ENCODE measurements at regions not wholly inside any gene's neighbourhood (a gene's known extent, or its start where the extent isn't known, plus 50 kb on each side); places are given as distances from the start of the nearest gene placed in this dataset.

- no peak overlapping the region for H4K91ac ChIP-seq (ENCODE audit: low read length)
- no CpG with 5 or more reads among the region's 2 CpGs for WGBS
- no peak overlapping the region for H2BK12ac ChIP-seq (ENCODE audit: low read length in 2 of 2)
- no peaks in the 10 kb centered on the region for H3K4me1 ChIP-seq (ENCODE audit: control insufficient read depth, insufficient read depth, low read depth, low read length)
- H2BK15ac ChIP-seq (ENCODE audit: low read depth, poor library complexity, severe bottlenecking): no peak overlapping the region
- H4K8ac ChIP-seq (ENCODE audit: low read length): no peak overlapping the region
- no peaks in the 10 kb centered on the region for H3K9me3 ChIP-seq (ENCODE audit: control insufficient read depth, low read length)
- no peak overlapping the region for H3K18ac ChIP-seq (ENCODE audit: low read depth in 1 of 2, low read length in 2 of 2)
- no peak overlapping the region for H3K14ac ChIP-seq (ENCODE audit: low read length in 2 of 2)
- no peak overlapping the region for H3K4me3 ChIP-seq (ENCODE audit: insufficient read depth in 1 of 2, low read depth in 1 of 2, low read length in 2 of 2)
- H2BK5ac ChIP-seq (ENCODE audit: low read depth, low read length, poor library complexity, severe bottlenecking): no peak overlapping the region
- no peaks in the 10 kb centered on the region for H3K79me1 ChIP-seq (replicated peaks; ENCODE audit: low read length, poor library complexity, severe bottlenecking)
- no peak overlapping the region for H3K27ac ChIP-seq (ENCODE audit: low read length, poor library complexity, severe bottlenecking)
- no peak overlapping the region for H2AFZ ChIP-seq (ENCODE audit: low read depth, low read length)
- no peak overlapping the region for H2BK120ac ChIP-seq (ENCODE audit: low read depth, low read length)
- H3K23ac ChIP-seq (ENCODE audit: low read length in 2 of 2): no peak overlapping the region
- no peak overlapping the region for H2AK5ac ChIP-seq (ENCODE audit: low read length, severe bottlenecking)
- DNase-seq: no peak
- H3K36me3 ChIP-seq (ENCODE audit: control insufficient read depth in 1 of 2, insufficient read depth in 2 of 2, low read depth in 1 of 2, low read length in 2 of 2): no peaks in the 10 kb centered on the region
- H3K9ac ChIP-seq (ENCODE audit: low read length): no peak overlapping the region
- H3K4ac ChIP-seq (ENCODE audit: low read depth in 1 of 2, low read length in 2 of 2): no peak overlapping the region
- no peak overlapping the region for H3K4me2 ChIP-seq (ENCODE audit: low read length, poor library complexity, severe bottlenecking)
- no peaks in the 10 kb centered on the region for H3K27me3 ChIP-seq (ENCODE audit: control insufficient read depth in 1 of 2, insufficient read depth in 1 of 2, low read length in 2 of 2)
Measured at GRCh38 chr1:222004784-222005183, 262.9 kb upstream of the DUSP10 start.

- no peak overlapping the region for H3K23ac ChIP-seq (ENCODE audit: low read length in 2 of 2)
- H3K9ac ChIP-seq (ENCODE audit: low read length): no peak overlapping the region
- no peak overlapping the region for H2BK12ac ChIP-seq (ENCODE audit: low read length in 2 of 2)
- no peak overlapping the region for H3K4ac ChIP-seq (ENCODE audit: low read depth in 1 of 2, low read length in 2 of 2)
- WGBS: no CpG with 5 or more reads among the region's 3 CpGs
- H3K4me3 ChIP-seq (ENCODE audit: insufficient read depth in 1 of 2, low read depth in 1 of 2, low read length in 2 of 2): no peak overlapping the region
- no peak overlapping the region for H3K27ac ChIP-seq (ENCODE audit: low read length, poor library complexity, severe bottlenecking)
- H3K79me1 ChIP-seq (replicated peaks; ENCODE audit: low read length, poor library complexity, severe bottlenecking): no peaks in the 10 kb centered on the region
- H4K8ac ChIP-seq (ENCODE audit: low read length): no peak overlapping the region
- no peak overlapping the region for H2BK15ac ChIP-seq (ENCODE audit: low read depth, poor library complexity, severe bottlenecking)
- no peaks in the 10 kb centered on the region for H3K4me1 ChIP-seq (ENCODE audit: control insufficient read depth, insufficient read depth, low read depth, low read length)
- no peak overlapping the region for H2BK5ac ChIP-seq (ENCODE audit: low read depth, low read length, poor library complexity, severe bottlenecking)
- H3K14ac ChIP-seq (ENCODE audit: low read length in 2 of 2): no peak overlapping the region
- H3K27me3 ChIP-seq (ENCODE audit: control insufficient read depth in 1 of 2, insufficient read depth in 1 of 2, low read length in 2 of 2): no peaks in the 10 kb centered on the region
- no peak overlapping the region for H2AK5ac ChIP-seq (ENCODE audit: low read length, severe bottlenecking)
- H3K36me3 ChIP-seq (ENCODE audit: control insufficient read depth in 1 of 2, insufficient read depth in 2 of 2, low read depth in 1 of 2, low read length in 2 of 2): no peaks in the 10 kb centered on the region
- no peak overlapping the region for H2BK120ac ChIP-seq (ENCODE audit: low read depth, low read length)
- H3K9me3 ChIP-seq (ENCODE audit: control insufficient read depth, low read length): no peaks in the 10 kb centered on the region
- H2AFZ ChIP-seq (ENCODE audit: low read depth, low read length): no peak overlapping the region
- no peak overlapping the region for H4K91ac ChIP-seq (ENCODE audit: low read length)
- H3K18ac ChIP-seq (ENCODE audit: low read depth in 1 of 2, low read length in 2 of 2): no peak overlapping the region
- DNase-seq: no peak
- H3K4me2 ChIP-seq (ENCODE audit: low read length, poor library complexity, severe bottlenecking): no peak overlapping the region
Measured at GRCh38 chr1:222004034-222004433, 262.1 kb upstream of the DUSP10 start.

DNA sequence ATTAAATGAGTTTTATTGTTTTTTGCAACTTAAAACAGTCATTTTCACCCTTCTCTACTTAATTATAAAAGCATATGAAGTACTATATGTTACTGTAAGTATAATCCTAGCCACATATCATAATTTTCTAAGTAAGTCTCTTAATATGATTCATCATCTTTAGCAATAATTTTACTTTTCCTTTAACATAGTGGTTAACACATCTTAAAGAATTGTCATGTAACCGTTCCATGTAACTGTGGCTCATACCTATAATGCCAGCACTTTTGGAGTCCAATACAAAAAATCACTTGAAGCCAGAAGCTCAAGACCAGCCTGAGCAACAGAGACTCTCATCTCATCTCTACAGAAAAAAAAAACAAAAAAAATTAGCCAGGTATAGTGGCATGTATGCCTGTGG is 260.6 kb upstream of the DUSP10 start:
- Histone ChIP-seq H2BK12ac (ENCODE audit: low read length in 2 of 2) (no peak overlapping the region), H3K23ac (ENCODE audit: low read length in 2 of 2) (no peak overlapping the region), H3K4me3 (ENCODE audit: insufficient read depth in 1 of 2, low read depth in 1 of 2, low read length in 2 of 2) (no peak overlapping the region), H3K9ac (ENCODE audit: low read length) (no peak overlapping the region), H2AFZ (ENCODE audit: low read depth, low read length) (no peak overlapping the region), H3K4me1 (ENCODE audit: control insufficient read depth, insufficient read depth, low read depth, low read length) (no peaks in the 10 kb centered on the region), H3K36me3 (ENCODE audit: control insufficient read depth in 1 of 2, insufficient read depth in 2 of 2, low read depth in 1 of 2, low read length in 2 of 2) (no peaks in the 10 kb centered on the region), H4K8ac (ENCODE audit: low read length) (no peak overlapping the region), H3K79me1 (replicated peaks; ENCODE audit: low read length, poor library complexity, severe bottlenecking) (no peaks in the 10 kb centered on the region), H2AK5ac (ENCODE audit: low read length, severe bottlenecking) (no peak overlapping the region), H3K4me2 (ENCODE audit: low read length, poor library complexity, severe bottlenecking) (no peak overlapping the region), H3K14ac (ENCODE audit: low read length in 2 of 2) (no peak overlapping the region), H4K91ac (ENCODE audit: low read length) (no peak overlapping the region), H2BK5ac (ENCODE audit: low read depth, low read length, poor library complexity, severe bottlenecking) (no peak overlapping the region), H3K27ac (ENCODE audit: low read length, poor library complexity, severe bottlenecking) (no peak overlapping the region), H3K18ac (ENCODE audit: low read depth in 1 of 2, low read length in 2 of 2) (no peak overlapping the region), H3K4ac (ENCODE audit: low read depth in 1 of 2, low read length in 2 of 2) (no peak overlapping the region), H3K9me3 (ENCODE audit: control insufficient read depth, low read length) (no peaks in the 10 kb centered on the region), H2BK120ac (ENCODE audit: low read depth, low read length) (no peak overlapping the region), H2BK15ac (ENCODE audit: low read depth, poor library complexity, severe bottlenecking) (no peak overlapping the region), H3K27me3 (ENCODE audit: control insufficient read depth in 1 of 2, insufficient read depth in 1 of 2, low read length in 2 of 2) (no peaks in the 10 kb centered on the region)
- no peak for DNase-seq
- 100% methylated on average over 1 of the region's 1 CpG for WGBS

DNA sequence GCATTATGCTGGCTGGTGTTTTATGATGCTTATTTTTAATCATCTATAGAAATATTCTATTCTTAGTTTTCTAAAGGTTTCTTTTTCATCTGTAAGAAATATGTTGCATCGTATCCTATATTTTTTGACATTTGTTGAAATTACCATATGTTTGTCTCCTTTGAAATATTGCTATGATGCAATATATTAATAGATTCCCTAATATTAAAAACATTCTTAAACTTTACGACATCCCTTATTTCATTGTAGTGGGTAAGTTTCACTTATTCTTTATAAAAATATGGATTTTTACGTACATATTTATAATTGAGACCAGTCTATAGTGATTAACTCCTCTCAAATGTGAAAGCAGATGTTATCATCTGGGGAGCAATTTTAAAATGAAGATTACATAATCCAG is 258.2 kb upstream of the DUSP10 start:
- H3K4me3 ChIP-seq (ENCODE audit: insufficient read depth in 1 of 2, low read depth in 1 of 2, low read length in 2 of 2): no peak overlapping the region
- no CpG with 5 or more reads among the region's 3 CpGs for WGBS

More for the DNA sequence above, 258.2 kb upstream of the DUSP10 start:
- Histone ChIP-seq H2AFZ (ENCODE audit: low read depth, low read length) (no peak overlapping the region), H4K8ac (ENCODE audit: low read length) (no peak overlapping the region), H3K23ac (ENCODE audit: low read length in 2 of 2) (no peak overlapping the region), H4K91ac (ENCODE audit: low read length) (no peak overlapping the region), H3K9me3 (ENCODE audit: control insufficient read depth, low read length) (no peaks in the 10 kb centered on the region), H3K36me3 (ENCODE audit: control insufficient read depth in 1 of 2, insufficient read depth in 2 of 2, low read depth in 1 of 2, low read length in 2 of 2) (no peaks in the 10 kb centered on the region), H3K9ac (ENCODE audit: low read length) (no peak overlapping the region), H3K4me2 (ENCODE audit: low read length, poor library complexity, severe bottlenecking) (no peak overlapping the region), H3K4ac (ENCODE audit: low read depth in 1 of 2, low read length in 2 of 2) (no peak overlapping the region), H3K14ac (ENCODE audit: low read length in 2 of 2) (no peak overlapping the region), H2AK5ac (ENCODE audit: low read length, severe bottlenecking) (no peak overlapping the region), H3K18ac (ENCODE audit: low read depth in 1 of 2, low read length in 2 of 2) (no peak overlapping the region), H3K79me1 (replicated peaks; ENCODE audit: low read length, poor library complexity, severe bottlenecking) (no peaks in the 10 kb centered on the region), H3K4me1 (ENCODE audit: control insufficient read depth, insufficient read depth, low read depth, low read length) (no peaks in the 10 kb centered on the region), H2BK15ac (ENCODE audit: low read depth, poor library complexity, severe bottlenecking) (no peak overlapping the region), H2BK120ac (ENCODE audit: low read depth, low read length) (no peak overlapping the region), H3K27me3 (ENCODE audit: control insufficient read depth in 1 of 2, insufficient read depth in 1 of 2, low read length in 2 of 2) (no peaks in the 10 kb centered on the region), H2BK5ac (ENCODE audit: low read depth, low read length, poor library complexity, severe bottlenecking) (no peak overlapping the region), H2BK12ac (ENCODE audit: low read length in 2 of 2) (no peak overlapping the region), H3K27ac (ENCODE audit: low read length, poor library complexity, severe bottlenecking) (no peak overlapping the region)
- DNase-seq: no peak

Measured in mesenchymal stem cell (in vitro differentiated cells and primary cell).